HCT116 (cell line): ENCODE measurements at regions not wholly inside any gene's neighbourhood (a gene's known extent, or its start where the extent isn't known, plus 50 kb on each side); places are given as distances from the start of the nearest gene placed in this dataset.

Experiments
- ATAC-seq: fragments of 200-7000 bp; cut with Tn5 transposase; 2 replicates; pipeline ENCODE4 v1.9.1; 2020; ENCODE audit warnings: mild to moderate bottlenecking, moderate library complexity
- BruUV-seq: library from RNA; stranded (reverse); fragments of 400-500 nt; replicated peaks from 2 replicates; lab custom pipeline; 2021; lab: Mats Ljungman, UMichigan
- CTCF ChIA-PET: fragments of 300-600 bp; sonication (Branson Sonifier 250); formaldehyde crosslinking; loops from one replicate; lab custom pipeline; 2021; ENCODE audit warnings: antibody characterized with exemption; lab: Charles Lee
- POLR2A ChIA-PET: fragments of 300-600, 350-600 bp; sonication (Branson Sonifier 250); formaldehyde crosslinking; loops from one replicate; lab custom pipeline; 2021; ENCODE audit warnings: antibody characterized with exemption; lab: Charles Lee
- RAD21 ChIA-PET, 2 experiments: fragments of 300-600 bp; sonication (Branson Sonifier 250); formaldehyde crosslinking; loops; one replicate each; lab custom pipeline; 2023; ENCODE audit warnings: low total read pairs in 2 of 2; ENCODE audit not compliant: uncharacterized antibody in 2 of 2, unreplicated experiment in 2 of 2, low non-redundant PET in 1 of 2; lab: Charles Lee
- DNase-seq: peaks from one replicate; pipeline ENCODE4 v3.0.0-alpha.2; 2010; ENCODE audit warnings: low read depth, low spot score
- H2AFZ ChIP-seq: fragments of 200-600 bp; shearing (Covaris generic), sonication (generic); 2 replicates; pipeline ENCODE4 v1.6.1; 2017; ENCODE audit warnings: low read depth, mixed run types, mixed read lengths, antibody characterized with exemption, low read length; ENCODE audit not compliant: poor library complexity, severe bottlenecking
- H3K27ac ChIP-seq: 2 replicates; pipeline ENCODE4 v1.5.1; 2012; ENCODE audit warnings: low read depth, low read length
- H3K27me3 ChIP-seq: fragments of 200-600 bp; sonication (generic); 2 replicates; pipeline ENCODE4 v1.6.1; 2016; ENCODE audit warnings: mixed run types, low read length, mixed read lengths; ENCODE audit not compliant: insufficient read depth
- H3K36me3 ChIP-seq, 2 experiments: fragments of 200-500 bp in 1 of 2; fragments of 200-600 bp in 1 of 2; sonication (Bioruptor generic) in 1 of 2; sonication (generic) in 1 of 2; 2 replicates each; pipeline versions ENCODE4 v1.5.1 to v1.6.1; 2014 to 2016; ENCODE audit warnings: low read length in 2 of 2, inconsistent platforms in 1 of 2, mixed read lengths in 1 of 2, mixed run types in 1 of 2; ENCODE audit not compliant: insufficient read depth in 2 of 2, control insufficient read depth in 1 of 2
- H3K4me1 ChIP-seq, 2 experiments: fragments of 200-600 bp in 1 of 2; sonication (generic) in 1 of 2; 2 replicates each; pipeline versions ENCODE4 v1.5.1 to v1.6.1; 2012 to 2017; ENCODE audit warnings: low read length in 2 of 2, inconsistent platforms in 1 of 2, mild to moderate bottlenecking in 1 of 2, mixed read lengths in 1 of 2, mixed run types in 1 of 2, moderate library complexity in 1 of 2; ENCODE audit not compliant: insufficient read depth in 2 of 2, control insufficient read depth in 1 of 2
- H3K4me2 ChIP-seq: fragments of 200-600 bp; sonication (generic); 2 replicates; pipeline ENCODE4 v1.6.1; 2017; ENCODE audit warnings: mixed run types, low read length, mixed read lengths
- H3K4me3 ChIP-seq, 2 experiments: fragments of 200-600 bp in 1 of 2; sonication (generic) in 1 of 2; replicated peaks in 1 of 2; 2 replicates each; pipeline ENCODE4 v1.5.1; 2011 to 2016; ENCODE audit warnings: low read length in 2 of 2, control low read depth in 1 of 2, low read depth in 1 of 2, mild to moderate bottlenecking in 1 of 2, mixed read lengths in 1 of 2, mixed run types in 1 of 2
- H3K79me2 ChIP-seq: fragments of 200-600 bp; sonication (generic); 2 replicates; pipeline ENCODE4 v1.6.1; 2017; ENCODE audit warnings: mild to moderate bottlenecking, mixed run types, low read length, moderate library complexity, mixed read lengths; ENCODE audit not compliant: insufficient read depth
- H3K9ac ChIP-seq: fragments of 200-600 bp; sonication (generic); 2 replicates; pipeline ENCODE4 v1.6.1; 2016; ENCODE audit warnings: low read length, mixed read lengths
- H3K9me2 ChIP-seq: fragments of 200-600 bp; sonication (generic), shearing (Covaris generic); 2 replicates; pipeline ENCODE4 v1.6.1; 2017; ENCODE audit warnings: mixed run types, mild to moderate bottlenecking, moderate library complexity; ENCODE audit not compliant: insufficient read depth
- H3K9me3 ChIP-seq, 2 experiments: fragments of 200-500 bp in 1 of 2; fragments of 200-600 bp in 1 of 2; sonication (Bioruptor generic) in 1 of 2; sonication (generic) in 1 of 2; 2 replicates each; pipeline ENCODE4 v1.6.1; 2014 to 2017; ENCODE audit warnings: low read length in 2 of 2, mixed read lengths in 2 of 2, inconsistent platforms in 1 of 2, low read depth in 1 of 2, mild to moderate bottlenecking in 1 of 2, mixed run types in 1 of 2, moderate library complexity in 1 of 2; ENCODE audit not compliant: control insufficient read depth in 1 of 2, insufficient read depth in 1 of 2
- H4K20me1 ChIP-seq: fragments of 200-600 bp; sonication (generic), shearing (Covaris generic); 2 replicates; pipeline ENCODE4 v1.6.1; 2017; ENCODE audit warnings: mixed run types, mild to moderate bottlenecking, moderate library complexity; ENCODE audit not compliant: insufficient read depth
- CBX3 ChIP-seq: IDR thresholded peaks from 2 replicates; pipeline ENCODE4 v1.6.1; 2012; ENCODE audit warnings: low read depth
- EGR1 ChIP-seq: IDR thresholded peaks from 2 replicates; pipeline ENCODE4 v1.6.1; 2012; ENCODE audit warnings: low read depth
- ELF1 ChIP-seq: IDR thresholded peaks from 2 replicates; pipeline ENCODE4 v1.6.1; 2012; ENCODE audit warnings: low read depth, borderline replicate concordance
- FOSL1 ChIP-seq: IDR thresholded peaks from 2 replicates; pipeline ENCODE4 v1.6.1; 2012; ENCODE audit warnings: low read depth
- JUND ChIP-seq: IDR thresholded peaks from 2 replicates; pipeline ENCODE4 v1.6.1; 2012
- POLR2A ChIP-seq: IDR thresholded peaks from 2 replicates; pipeline ENCODE4 v1.7.0; 2011; ENCODE audit warnings: borderline replicate concordance; ENCODE audit not compliant: insufficient read depth, insufficient read length; ENCODE audit errors: extremely low read depth
- RAD21 ChIP-seq: IDR thresholded peaks from 2 replicates; pipeline ENCODE4 v1.6.1; 2012; ENCODE audit warnings: low read depth, mild to moderate bottlenecking
- REST ChIP-seq: IDR thresholded peaks from 2 replicates; pipeline ENCODE4 v1.6.1; 2012; ENCODE audit warnings: low read depth
- SRF ChIP-seq: IDR thresholded peaks from 2 replicates; pipeline ENCODE4 v1.6.1; 2012; ENCODE audit warnings: low read depth
- YY1 ChIP-seq: IDR thresholded peaks from 2 replicates; pipeline ENCODE4 v1.6.1; 2011; ENCODE audit warnings: low read length, low read depth, moderate library complexity, mild to moderate bottlenecking; ENCODE audit not compliant: insufficient replicate concordance; ENCODE audit errors: extremely low read depth
- ZFX ChIP-seq: fragments of 450-650 bp; IDR thresholded peaks from 2 replicates; pipeline ENCODE4 v1.6.1; 2017
- ZNF274 ChIP-seq: fragments of 200-500 bp; sonication (Bioruptor generic); IDR thresholded peaks from 2 replicates; pipeline ENCODE4 v1.6.1; 2014; ENCODE audit warnings: mild to moderate bottlenecking, low read depth, low read length, inconsistent platforms
- intact Hi-C: fragments of 100-400 bp; cut with micrococcal nuclease; formaldehyde crosslinking; loops from 2 replicates; pipeline ENCODE4 v1.10.0; 2022

DNA sequence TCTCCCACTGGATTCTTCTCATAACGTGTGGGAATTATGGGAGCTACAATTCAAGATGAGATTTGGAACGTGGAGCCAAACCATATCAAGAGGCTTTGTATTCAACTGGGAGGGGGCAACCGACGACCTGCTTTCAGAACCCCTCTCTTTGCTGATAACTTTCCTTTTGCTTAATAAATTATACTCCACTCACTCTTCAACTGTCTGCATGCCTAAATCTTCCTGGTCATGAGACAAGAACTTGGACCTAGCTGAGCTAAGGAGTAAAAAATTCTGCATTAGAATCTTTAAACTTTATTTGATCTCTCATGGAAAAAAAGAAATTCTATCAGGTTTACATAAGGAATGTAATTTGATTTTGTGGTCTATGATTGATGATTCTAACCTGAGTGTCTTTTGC is 86.7 kb upstream of the CYYR1 start:
- RAD21 ChIA-PET, result no interaction called here
- no TSS peak for BruUV-seq
- Histone ChIP-seq H2AFZ (no peak overlapping the region), H3K9me3 (peaks cover 0 to 10% of the 10 kb centered on the region in 2 experiments; a peak in 2 of 4 replicates), H3K9ac (no peak overlapping the region), H3K79me2 (no peaks in the 10 kb centered on the region), H3K36me3 (no peaks in the 10 kb centered on the region), H3K9me2 (no peaks in the 10 kb centered on the region), H3K27ac (no peak overlapping the region), H3K4me3 (no peak overlapping the region), H3K27me3 (no peaks in the 10 kb centered on the region), H3K4me2 (no peak overlapping the region), H3K4me1 (no peaks in the 10 kb centered on the region), H4K20me1 (no peaks in the 10 kb centered on the region)
- DNase-seq (no peak), ATAC-seq (no peak)
- no peak for TF ChIP-seq POLR2A
- TF ChIP-seq FOSL1, result no peak
- TF ChIP-seq ZNF274, result no peak
- TF ChIP-seq ELF1, result no peak
- no peak for TF ChIP-seq RAD21
- POLR2A ChIA-PET, result no interaction called here
- intact Hi-C loops, result no loop called here
- CTCF ChIA-PET, result no interaction called here

GRCh38 chr21:26659182-26659581 is 86.1 kb upstream of the CYYR1 start:
- H3K27ac ChIP-seq, result no peak overlapping the region
- H3K9me2 ChIP-seq, result no peaks in the 10 kb centered on the region
- ChIA-PET RAD21 (no interaction called here), CTCF (no interaction called here), POLR2A (no interaction called here)
- H3K36me3 ChIP-seq, result no peaks in the 10 kb centered on the region
- BruUV-seq, result no TSS peak
- no peaks in the 10 kb centered on the region for H3K27me3 ChIP-seq
- H3K9me3 ChIP-seq, result peaks cover 0 to 10% of the 10 kb centered on the region in 2 experiments; a peak in 2 of 4 replicates
- H3K4me1 ChIP-seq, result no peaks in the 10 kb centered on the region
- DNase-seq (no peak), ATAC-seq (no peak)
- H3K79me2 ChIP-seq, result no peaks in the 10 kb centered on the region
- H4K20me1 ChIP-seq, result no peaks in the 10 kb centered on the region
- H3K4me3 ChIP-seq, result no peak overlapping the region
- H2AFZ ChIP-seq, result no peak overlapping the region
- no peak overlapping the region for H3K9ac ChIP-seq
- H3K4me2 ChIP-seq, result no peak overlapping the region
- intact Hi-C loops, result no loop called here
- no peak for TF ChIP-seq JUND
- no peak for TF ChIP-seq REST
- TF ChIP-seq YY1, result no peak
- TF ChIP-seq ZFX, result no peak
- TF ChIP-seq POLR2A, result no peak
- TF ChIP-seq SRF, result no peak
- TF ChIP-seq CBX3, result no peak
- no peak for TF ChIP-seq EGR1
